GM21423 (cell line): ENCODE measurements at regions not wholly inside any gene's neighbourhood (a gene's known extent, or its start where the extent isn't known, plus 50 kb on each side); places are given as distances from the start of the nearest gene placed in this dataset.

Experiments used
- ATAC-seq: cut with Tn5 transposase; IDR thresholded peaks from one replicate; pipeline ENCODE4 v1.9.1; 2021; ENCODE audit warnings: mild to moderate bottlenecking, moderate library complexity; ENCODE audit not compliant: unreplicated experiment

DNA sequence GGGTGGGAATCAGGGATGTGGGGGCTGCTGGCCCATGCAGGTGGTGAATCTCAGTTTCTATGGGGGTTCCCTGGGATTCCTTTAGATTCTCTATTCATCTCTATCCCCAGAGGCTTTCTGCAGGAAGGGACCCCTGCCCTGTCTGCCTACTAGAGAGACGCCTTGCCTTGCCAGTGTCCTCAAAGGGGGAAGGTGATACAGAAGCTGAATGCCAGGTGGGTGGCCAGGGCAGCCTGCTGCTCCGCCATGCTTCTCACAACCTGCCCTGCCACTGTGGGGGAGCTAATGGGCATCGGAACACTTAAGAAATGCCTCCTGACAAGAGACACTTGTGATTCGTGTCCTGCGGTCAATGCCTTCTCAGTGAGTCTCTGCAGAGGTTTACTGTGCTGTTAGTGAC is 368.4 kb downstream of the EN1 start:
- no peak for ATAC-seq

DNA sequence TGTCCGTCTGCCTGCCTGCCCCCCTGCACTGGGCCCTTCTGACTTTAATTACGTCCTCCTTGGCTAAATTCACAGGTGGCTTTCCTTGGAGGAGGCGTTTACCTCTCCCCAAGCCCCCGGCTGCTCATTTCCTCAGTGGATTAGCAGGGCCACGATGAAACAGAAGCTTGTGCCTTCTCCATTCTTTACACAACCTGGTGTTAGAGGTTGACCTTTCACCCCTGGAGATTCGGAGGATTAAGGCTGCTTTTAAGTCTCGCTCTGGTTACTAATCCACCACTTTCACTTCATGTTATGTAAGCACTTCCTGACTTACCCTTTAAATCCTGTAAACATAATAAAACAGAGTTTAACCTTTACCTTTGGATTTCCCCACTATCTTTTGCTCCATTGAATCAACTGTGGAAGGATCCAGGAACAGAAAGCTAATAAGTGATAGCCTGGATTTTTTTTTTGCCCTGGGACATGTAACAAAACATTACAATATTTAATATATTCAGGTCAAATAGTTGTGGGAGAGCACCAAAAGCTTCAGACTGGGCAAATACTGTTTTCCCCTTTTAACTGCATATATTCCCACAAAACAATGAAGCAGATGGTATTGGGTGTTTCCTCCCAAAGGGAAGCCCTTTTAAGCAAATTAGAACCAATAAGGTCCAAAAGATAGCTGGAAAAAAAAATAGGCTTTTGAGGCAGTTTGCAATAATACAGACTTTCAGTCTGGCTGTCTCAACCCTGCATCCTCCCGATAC is 370.2 kb downstream of the EN1 start:
- no peak for ATAC-seq

DNA sequence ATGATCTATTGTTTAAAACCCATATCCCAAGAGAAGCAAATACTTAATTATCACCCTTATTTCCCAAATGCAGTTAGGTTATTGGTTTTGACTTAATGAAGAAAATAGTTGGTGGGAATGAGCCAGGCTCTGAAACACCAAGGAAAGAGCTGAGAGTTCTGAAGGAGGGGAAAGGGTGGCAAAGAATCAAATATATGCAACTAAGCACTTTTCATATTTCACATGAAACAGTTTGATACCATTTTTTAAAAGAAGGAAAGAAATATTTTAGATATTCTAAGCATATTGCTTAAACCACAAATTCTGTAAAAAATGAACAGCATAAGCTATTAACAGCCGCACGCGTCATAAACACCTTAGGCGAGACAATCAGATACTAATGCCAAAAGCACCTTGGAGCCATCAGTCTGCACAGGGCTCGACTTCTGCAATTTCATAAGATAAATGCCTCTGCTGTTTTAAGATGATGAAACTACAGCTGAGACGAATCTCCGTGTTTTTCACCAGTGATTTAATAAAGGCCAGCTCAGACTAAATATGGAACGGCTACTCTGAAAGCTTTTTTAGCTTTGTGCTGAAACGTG is 371.7 kb downstream of the EN1 start:
- ATAC-seq: no peak

DNA sequence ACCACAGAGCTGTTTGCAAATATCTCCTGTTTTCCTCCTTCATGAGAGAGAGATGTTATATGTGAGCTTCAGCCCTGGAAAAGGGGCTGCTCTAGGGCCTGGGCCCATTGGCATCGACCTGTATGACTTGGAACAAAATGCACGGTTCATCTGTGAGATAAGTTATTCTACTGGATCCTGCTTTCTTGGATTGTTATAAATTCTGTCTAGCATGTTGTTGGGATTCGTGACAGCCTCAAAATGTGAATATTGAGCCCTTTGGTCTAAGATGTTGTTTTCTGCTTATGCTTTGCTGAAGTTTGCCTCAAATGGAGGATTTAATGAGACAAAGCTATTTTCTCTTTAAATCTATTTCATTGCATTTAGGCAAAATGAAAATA is 372.9 kb downstream of the EN1 start:
- no peak for ATAC-seq

DNA sequence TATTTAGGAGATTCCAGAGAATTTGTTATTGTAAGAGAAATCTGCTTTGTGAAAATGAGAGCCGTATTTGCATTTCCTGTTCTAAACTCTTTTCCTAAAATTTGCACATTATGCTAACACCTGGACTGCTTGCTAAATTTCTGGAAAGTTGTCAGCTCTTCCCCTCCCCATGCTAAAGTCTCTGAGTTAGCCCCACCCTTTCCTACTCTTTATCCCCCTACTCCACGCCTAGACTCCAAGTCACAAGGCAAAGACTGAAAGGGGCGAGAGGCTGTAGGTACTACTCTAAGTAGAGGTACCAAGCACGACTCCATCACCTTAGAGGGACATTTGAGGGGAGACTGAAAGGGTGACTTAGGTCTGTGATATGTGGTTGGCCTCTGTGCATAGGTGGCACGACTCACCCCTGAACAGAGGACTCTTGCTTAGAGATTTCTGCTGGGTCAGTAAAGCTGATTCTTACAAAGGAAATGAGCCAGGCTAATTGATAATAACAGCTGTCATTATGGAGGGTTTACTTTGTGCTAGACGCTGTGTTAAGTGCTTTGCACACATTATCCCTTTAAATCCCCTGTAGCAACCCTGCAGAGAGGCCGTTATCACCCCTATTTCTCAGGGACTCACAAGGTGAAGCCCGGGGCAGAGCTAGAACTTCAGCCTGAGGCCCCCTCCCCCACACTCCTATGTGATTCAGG is 373.5 kb downstream of the EN1 start:
- no peak for ATAC-seq

DNA sequence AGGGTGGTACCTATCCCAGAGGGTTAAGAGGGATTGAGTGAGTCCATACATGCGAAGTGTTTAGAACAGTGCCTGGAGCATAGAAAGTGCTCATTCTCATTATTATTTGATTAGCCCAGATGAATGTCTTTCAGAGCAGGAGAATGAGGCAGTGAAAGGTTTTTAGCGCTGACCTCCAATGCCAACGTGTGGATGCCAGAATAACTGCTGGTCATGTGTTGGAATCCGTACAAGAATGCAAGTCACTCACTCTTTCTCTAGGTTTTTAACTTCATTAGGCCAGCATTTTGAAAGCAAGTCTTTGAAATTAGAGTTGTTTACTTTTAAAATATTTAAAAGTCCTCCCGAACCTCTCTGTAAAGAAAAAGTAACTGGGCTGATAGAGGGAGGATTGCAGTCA is 374.2 kb downstream of the EN1 start:
- ATAC-seq: no peak

DNA sequence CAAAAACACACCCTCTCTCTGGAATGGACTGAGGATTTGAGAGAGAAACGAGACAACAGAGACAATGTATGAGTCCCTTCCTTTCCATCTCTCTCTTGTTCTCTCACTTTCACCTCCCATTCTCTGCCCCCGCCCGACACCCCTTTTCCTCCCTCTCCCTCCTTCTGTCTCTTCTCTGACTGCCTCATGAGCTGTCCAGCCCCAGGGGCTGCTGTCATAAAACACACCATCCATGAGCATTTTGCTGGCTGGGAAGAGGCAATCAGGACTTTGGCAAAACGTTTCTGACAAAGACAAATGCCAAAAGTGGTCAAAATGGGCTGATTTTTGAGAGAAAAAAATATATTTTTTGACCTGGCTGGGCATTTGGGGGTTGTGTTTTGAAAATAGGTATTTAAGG is 377.2 kb downstream of the EN1 start:
- ATAC-seq: no peak

DNA sequence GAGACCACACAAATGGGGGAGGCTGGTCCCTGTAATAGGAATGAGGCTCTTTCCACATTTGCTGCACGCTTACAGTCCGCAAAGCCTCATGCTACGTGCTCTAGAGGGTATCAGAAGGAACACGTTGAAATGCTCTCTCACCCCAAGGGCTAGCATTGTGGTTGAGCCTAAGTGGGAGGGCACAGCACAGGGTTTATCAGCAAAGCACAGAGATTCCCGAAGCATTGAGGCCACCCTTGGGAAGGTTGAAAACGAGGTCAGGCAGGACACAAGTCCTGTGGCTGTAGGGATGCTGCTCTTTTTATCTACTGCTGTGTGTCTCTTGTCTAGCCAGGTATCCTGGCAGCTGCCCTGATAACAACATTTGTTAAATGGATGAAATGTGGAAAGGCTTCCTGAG is 378.3 kb downstream of the EN1 start:
- no peak for ATAC-seq

DNA sequence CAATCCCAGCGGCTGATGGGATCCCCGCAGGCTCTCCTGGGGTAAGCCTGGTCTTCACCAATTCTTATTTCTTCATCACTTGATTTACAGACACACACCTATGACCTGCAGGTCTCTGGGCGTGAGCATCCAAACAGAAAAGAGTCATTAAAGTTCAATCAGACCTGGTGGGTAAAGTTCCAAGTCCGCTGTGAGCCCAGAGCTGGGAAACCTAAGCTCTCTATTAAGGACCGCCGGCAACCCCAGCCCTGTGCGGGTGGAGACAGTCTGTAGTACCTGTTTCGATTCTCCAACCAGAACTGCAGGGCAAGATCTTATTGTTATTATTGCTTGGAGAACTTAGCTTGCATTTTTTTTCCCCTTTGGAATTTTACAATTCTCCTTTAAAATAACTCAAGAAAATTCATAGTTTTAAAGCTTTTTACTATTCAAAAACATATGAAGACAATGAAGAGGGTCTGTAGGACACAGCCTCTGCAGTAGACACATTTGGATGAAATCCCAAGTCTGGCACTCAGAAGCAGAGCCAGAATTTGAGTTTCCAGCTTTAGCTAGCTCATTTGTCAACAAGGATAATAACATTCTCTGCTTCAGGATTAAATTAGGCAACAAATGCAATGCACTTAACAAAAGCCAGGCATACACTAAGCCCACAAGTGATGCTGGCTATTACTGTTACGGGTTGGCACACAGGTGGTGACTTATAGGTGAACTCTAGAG is 376.4 kb downstream of the INSIG2 start:
- ATAC-seq: no peak

DNA sequence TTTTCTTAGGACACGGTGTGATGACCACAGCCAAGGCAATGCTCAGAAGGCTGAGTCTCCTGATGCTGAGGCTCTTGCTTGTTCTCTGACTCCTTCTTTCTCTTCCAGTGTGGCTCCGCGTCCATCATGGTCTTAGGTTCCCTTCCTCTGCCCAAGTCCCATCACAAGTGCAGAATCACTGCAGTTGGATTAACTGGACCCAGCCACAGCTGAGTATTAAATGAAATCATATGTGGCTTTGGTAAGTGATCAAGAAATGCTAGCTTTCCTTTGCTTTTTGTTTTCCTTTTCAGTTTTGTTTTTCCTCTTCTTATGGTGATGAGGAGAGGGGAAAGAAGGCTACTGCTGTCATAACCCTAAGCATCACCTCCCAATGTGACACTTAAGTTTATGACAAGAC is 375.8 kb downstream of the INSIG2 start:
- ATAC-seq: no peak

DNA sequence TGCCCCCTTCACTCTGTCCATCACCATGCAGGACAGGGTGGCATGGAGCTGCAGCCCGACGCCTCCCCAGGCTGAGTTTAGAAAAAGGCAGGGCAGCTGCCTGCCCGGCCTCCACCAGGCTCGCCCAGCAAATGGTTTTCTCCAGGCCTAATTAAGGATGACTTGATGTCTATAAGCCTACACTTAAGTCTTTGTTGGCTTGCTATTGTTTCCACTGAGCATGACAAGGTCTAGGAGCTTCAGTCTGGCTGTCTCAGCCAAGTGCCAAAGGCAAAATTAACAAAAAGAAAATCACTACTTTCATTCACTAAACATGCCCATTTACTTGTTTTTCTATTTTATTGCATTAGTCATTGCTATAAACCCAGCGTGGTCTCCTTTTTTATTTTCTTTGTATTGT is 372.2 kb downstream of the INSIG2 start:
- no peak for ATAC-seq

DNA sequence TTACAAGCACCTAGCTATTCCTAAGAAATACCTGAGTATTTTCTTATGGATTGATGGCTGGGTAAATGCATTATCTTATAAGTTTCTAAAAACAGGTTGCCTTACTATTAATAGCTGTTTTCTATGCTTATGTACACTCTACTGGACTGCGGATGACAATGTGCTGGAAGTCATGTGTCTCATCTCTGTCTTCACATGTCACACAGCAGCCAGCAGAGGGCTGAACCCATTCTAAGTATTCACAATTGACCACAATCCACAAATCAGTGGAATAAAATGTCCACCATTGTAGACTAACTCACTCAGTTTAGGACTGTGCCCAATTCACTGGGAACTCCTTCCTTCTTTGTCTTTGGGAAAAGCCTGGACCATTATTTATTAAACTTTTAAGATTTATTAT is 371.2 kb downstream of the INSIG2 start:
- ATAC-seq: no peak

DNA sequence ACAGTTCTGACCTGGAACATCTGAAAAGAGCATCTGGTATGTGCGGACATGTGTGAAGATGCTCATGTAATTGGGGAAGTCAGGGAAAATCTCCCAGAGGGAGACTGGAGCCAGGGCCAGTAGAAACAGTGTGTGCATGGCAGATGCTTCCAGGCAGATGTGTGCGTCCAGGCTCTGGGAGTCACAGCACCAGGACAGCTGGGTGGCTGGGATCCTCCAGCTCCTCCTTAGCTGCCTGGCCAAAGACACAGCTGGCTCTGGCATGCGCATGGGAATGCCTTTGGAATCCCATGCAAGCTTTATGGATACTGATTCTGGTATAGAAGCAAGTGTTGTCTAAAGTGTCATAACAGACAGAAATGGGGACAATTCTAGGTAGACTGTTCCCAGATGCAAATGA is 369.7 kb downstream of the INSIG2 start:
- ATAC-seq: no peak

DNA sequence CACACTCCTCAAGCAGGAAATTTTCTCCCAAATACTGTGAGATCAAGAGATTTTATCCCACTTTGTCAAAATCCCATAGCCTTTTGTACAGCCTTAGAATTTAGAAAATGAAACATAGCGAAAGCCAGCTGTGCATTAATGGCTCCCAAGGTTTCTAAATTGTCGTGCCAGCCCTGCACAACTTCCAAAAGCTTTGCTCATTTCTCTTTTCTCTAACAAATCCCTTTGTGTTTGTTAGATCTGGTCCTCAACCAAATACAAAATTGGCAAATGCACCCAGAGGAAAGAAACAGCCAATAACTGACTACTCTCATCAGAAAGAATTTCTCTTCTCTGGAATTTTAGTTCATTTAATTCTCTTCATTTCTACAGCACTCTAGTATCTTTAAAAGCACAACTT is 361.1 kb downstream of the INSIG2 start:
- no peak for ATAC-seq

DNA sequence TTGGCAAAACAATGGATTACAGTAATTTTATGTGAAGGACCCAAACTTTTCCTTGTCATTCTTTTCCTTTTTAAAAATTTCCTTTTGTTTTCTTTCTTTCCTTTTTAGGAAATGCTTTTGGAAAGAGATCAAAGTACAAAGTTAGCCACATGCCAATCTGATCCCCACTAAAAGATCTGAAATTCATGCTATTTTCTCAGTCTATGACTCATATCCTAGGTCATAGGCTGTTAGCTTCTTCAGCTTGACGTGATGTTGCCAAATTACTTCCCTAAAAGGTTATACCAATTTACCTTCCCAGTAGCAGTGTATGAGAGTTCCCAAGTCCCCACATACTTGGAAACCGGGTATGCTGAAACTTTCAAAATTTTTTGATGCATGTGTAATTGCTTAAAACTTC is 355.3 kb downstream of the INSIG2 start:
- no peak for ATAC-seq

DNA sequence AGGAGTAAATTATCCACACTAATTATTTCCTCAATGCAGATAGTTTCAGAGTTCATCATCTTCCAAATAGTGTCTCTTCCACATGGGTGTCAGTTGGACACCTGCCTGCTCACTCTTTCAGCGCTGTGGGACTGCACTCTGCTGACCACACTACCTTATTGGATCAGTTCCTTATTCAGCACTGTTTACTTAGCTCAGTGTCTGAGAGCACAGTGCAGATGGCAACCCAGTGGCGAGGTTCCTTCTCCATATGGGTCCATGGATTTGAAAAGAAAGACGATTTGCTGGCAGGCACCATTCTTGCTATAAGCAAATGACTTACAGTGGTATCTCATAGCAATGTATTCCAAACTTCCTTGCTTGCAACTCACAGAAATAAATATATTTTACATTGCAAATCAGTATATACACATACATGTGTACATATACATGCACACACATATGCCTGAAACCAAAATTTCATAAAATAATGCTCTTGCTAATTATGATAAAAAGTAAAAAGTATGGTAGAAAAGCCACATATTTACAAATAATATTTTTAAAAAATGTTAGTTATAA is 354.8 kb downstream of the INSIG2 start:
- ATAC-seq: no peak

DNA sequence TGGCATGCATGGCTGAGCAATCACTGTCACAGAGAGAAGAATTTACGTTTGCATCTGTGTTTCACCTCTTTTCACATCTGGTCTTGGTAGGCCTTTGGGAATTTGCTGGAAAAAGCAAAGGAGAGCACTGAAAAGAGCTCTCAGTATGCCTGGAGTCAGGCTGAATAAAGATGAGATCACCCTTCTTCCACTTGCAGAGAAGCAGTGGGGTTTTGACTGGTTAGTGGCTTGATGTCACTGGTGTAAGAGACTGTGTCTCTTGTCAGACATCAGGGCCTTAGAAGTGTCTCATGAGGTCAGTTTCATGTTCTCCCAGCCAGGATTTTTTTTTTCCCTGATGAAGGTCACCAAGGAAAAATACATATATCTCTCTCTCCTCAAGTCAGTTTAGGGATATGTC is 353.8 kb downstream of the INSIG2 start:
- no peak for ATAC-seq

DNA sequence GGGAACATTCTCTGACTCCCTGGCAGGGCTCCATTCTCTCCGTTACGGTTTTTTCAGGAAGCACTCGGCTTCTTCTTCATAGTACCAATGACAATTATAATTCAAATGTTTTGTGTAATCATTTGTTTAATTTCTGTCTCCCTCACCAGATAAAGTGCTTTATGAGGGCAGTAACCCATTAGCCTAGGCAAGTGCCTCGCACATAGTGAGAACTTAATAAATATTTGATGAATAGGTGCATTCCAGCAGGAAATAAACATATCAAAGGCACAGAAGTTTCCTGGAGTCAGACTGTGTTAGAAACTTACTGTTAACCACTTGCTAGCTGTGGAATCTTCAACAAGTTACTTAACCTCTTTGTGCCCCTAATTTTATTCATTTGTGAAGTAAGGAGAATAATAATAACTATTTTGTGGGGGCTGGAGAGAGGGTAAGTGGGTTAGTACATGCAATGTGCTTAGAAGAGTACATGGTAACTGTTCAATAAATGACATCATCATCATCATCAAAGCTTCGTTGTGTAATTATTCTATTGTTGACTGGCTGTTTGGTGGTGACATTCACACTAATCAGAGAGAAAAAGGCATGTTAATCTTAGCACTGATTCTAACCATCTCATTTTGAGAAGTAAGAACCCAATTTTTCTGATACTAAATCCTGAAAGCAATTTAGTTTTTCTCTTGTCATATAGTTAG is 352.3 kb downstream of the INSIG2 start:
- no peak for ATAC-seq

DNA sequence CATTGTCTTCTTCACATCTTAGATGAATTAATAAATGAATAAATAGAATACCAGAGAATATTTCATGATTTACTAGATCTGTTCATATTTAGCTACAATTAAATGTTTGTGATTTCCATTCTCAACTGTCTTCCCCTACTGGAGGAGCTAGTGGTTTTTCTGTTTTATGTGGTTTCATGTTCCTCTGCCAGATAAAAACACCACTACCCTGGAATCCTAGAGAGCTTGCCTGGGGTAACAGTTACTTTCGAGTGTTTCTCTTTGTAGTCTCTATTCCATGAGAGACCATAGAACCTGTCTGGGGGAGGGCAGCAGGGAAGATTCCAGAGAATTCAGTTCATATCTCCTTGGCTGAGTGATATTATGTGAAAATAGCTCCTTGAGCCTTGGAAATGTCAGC is 349.2 kb downstream of the INSIG2 start:
- ATAC-seq: no peak

DNA sequence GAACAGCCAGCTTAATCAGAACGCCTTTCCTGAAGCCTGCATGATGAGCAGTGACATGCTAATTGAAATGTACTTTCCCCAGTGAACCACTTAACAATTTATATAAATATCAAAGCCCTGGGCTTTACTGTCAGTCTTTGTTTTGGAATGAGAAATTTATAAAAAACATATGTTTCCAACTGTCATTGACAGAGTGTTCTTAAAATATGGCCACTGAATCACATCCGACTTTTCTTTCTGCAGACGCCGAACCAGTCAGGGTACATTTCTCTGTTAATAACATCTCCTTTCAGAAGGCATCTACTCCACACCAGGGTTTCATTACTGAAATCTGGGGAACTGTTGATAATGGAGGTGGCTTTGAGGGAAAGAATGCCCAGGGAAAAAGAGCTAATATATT is 343.7 kb downstream of the INSIG2 start:
- ATAC-seq: no peak

DNA sequence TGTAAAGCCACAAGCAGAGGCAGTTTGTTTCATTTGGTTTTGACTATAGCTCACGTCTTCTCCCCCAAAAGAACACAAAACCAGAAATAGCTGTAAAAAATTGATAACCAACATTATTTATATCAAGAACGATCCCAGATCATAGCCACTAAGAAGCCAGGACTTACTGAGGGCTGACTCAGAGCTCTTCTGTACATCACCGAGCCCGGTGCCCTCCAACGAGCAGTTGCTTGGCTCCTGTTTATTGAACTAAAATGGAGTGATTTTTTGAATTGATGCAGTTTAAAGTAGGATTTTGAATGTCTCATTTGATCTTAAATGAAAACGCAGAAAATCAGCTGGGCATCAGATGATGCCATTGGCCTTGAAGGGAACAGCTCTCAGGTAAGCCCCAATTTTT is 343.3 kb downstream of the INSIG2 start:
- ATAC-seq: no peak
